SK-N-SH treated with all-trans-retinoic acid at 6 μM for 48 hours (cell line): ENCODE measurements at regions not wholly inside any gene's neighbourhood (a gene's known extent, or its start where the extent isn't known, plus 50 kb on each side); places are given as distances from the start of the nearest gene placed in this dataset.

Experiments
- ATAC-seq: fragments of 200-7000 bp; cut with Tn5 transposase; 3 replicates; pipeline ENCODE4 v1.9.1; 2020; ENCODE audit warnings: mild to moderate bottlenecking, moderate library complexity
- ARNTL ChIP-seq: fragments of 450-650 bp; formaldehyde crosslinking; IDR thresholded peaks from 2 replicates; pipeline ENCODE4 v1.5.0; 2020; ENCODE audit warnings: low read depth, mild to moderate bottlenecking, moderate library complexity, borderline replicate concordance
- BACH2 ChIP-seq: fragments of 250-450 bp; sonication (Bioruptor Pico); IDR thresholded peaks from 2 replicates; pipeline ENCODE4 v1.9.0; 2021; ENCODE audit warnings: mild to moderate bottlenecking, borderline replicate concordance
- CSDC2 ChIP-seq: fragments of 250-450 bp; sonication (Bioruptor Pico); IDR thresholded peaks from 2 replicates; pipeline ENCODE4 v1.5.0; 2020; ENCODE audit warnings: mild to moderate bottlenecking, moderate library complexity
- ESRRG ChIP-seq: fragments of 250-450 bp; sonication (Bioruptor Pico); IDR thresholded peaks from 2 replicates; pipeline ENCODE4 v1.6.1; 2021; ENCODE audit warnings: mild to moderate bottlenecking
- GLIS3 ChIP-seq: fragments of 250-450 bp; sonication (Bioruptor Pico); IDR thresholded peaks from 2 replicates; pipeline ENCODE4 v1.5.0; 2020; ENCODE audit warnings: mild to moderate bottlenecking, moderate library complexity
- ISL1 ChIP-seq: fragments of 250-450 bp; sonication (Bioruptor Pico); IDR thresholded peaks from 2 replicates; pipeline ENCODE4 v2.1.2; 2022; ENCODE audit warnings: mild to moderate bottlenecking, moderate library complexity
- OSR1 ChIP-seq: fragments of 250-450 bp; sonication (Bioruptor Pico); IDR thresholded peaks from 2 replicates; pipeline ENCODE4 v1.8.0; 2022; ENCODE audit warnings: moderate library complexity, mild to moderate bottlenecking, inconsistent platforms
- PPARA ChIP-seq: fragments of 250-450 bp; sonication (Bioruptor Pico); IDR thresholded peaks from 2 replicates; pipeline ENCODE4 v1.5.0; 2020; ENCODE audit warnings: mild to moderate bottlenecking, borderline replicate concordance
- RARB ChIP-seq: fragments of 250-450 bp; sonication (Bioruptor Pico); IDR thresholded peaks from 2 replicates; pipeline ENCODE4 v1.8.0; 2021; ENCODE audit warnings: mild to moderate bottlenecking, moderate library complexity
- SNAI2 ChIP-seq: fragments of 250-450 bp; sonication (Bioruptor Pico); IDR thresholded peaks from 2 replicates; pipeline ENCODE4 v1.5.0; 2020; ENCODE audit warnings: mild to moderate bottlenecking, moderate library complexity
- TCF4 ChIP-seq: fragments of 250-450 bp; sonication (Bioruptor Pico); IDR thresholded peaks from 2 replicates; pipeline ENCODE4 v1.8.0; 2021; ENCODE audit warnings: mild to moderate bottlenecking, moderate library complexity, borderline replicate concordance
- ZC3H10 ChIP-seq: fragments of 250-450 bp; sonication (Bioruptor Pico); IDR thresholded peaks from 2 replicates; pipeline ENCODE4 v1.5.1; 2021; ENCODE audit warnings: mild to moderate bottlenecking, moderate library complexity
- ZFP30 ChIP-seq: fragments of 450-650 bp; formaldehyde crosslinking; IDR thresholded peaks from 2 replicates; pipeline ENCODE4 v1.5.0; 2022; ENCODE audit warnings: mild to moderate bottlenecking, moderate library complexity
- ZNF565 ChIP-seq: fragments of 450-650 bp; formaldehyde crosslinking; conservative IDR thresholded peaks from 2 replicates; pipeline ENCODE4 v1.5.0; 2020; ENCODE audit warnings: low read depth, mild to moderate bottlenecking, moderate library complexity
- ZNF70 ChIP-seq: fragments of 450-650 bp; formaldehyde crosslinking; IDR thresholded peaks from 2 replicates; pipeline ENCODE4 v1.5.0; 2020; ENCODE audit warnings: mild to moderate bottlenecking, moderate library complexity
- TF ChIP-seq, protein P1 (sequence below): fragments of 250-450 bp; sonication (Bioruptor Pico); IDR thresholded peaks from 2 replicates; pipeline ENCODE4 v1.5.1; 2020; ENCODE audit warnings: low read depth, mild to moderate bottlenecking, moderate library complexity
- TF ChIP-seq, protein P2 (sequence below): fragments of 250-450 bp; sonication (Bioruptor Pico); IDR thresholded peaks from 2 replicates; pipeline ENCODE4 v1.8.0; 2020; ENCODE audit warnings: mild to moderate bottlenecking, moderate library complexity, borderline replicate concordance
- TF ChIP-seq, protein P3 (sequence below): fragments of 250-450 bp; sonication (Bioruptor Pico); IDR thresholded peaks from 2 replicates; pipeline ENCODE4 v1.5.1; 2021; ENCODE audit warnings: mild to moderate bottlenecking, moderate library complexity
- TF ChIP-seq, protein P4 (sequence below): fragments of 250-450 bp; sonication (Bioruptor Pico); IDR thresholded peaks from 2 replicates; pipeline ENCODE4 v1.8.0; 2021; ENCODE audit warnings: low read depth, mild to moderate bottlenecking, moderate library complexity, borderline replicate concordance
- TF ChIP-seq, protein P5 (sequence below): fragments of 250-450 bp; sonication (Bioruptor Pico); IDR thresholded peaks from 2 replicates; pipeline ENCODE4 v1.5.0; 2020; ENCODE audit warnings: mild to moderate bottlenecking, moderate library complexity

DNA sequence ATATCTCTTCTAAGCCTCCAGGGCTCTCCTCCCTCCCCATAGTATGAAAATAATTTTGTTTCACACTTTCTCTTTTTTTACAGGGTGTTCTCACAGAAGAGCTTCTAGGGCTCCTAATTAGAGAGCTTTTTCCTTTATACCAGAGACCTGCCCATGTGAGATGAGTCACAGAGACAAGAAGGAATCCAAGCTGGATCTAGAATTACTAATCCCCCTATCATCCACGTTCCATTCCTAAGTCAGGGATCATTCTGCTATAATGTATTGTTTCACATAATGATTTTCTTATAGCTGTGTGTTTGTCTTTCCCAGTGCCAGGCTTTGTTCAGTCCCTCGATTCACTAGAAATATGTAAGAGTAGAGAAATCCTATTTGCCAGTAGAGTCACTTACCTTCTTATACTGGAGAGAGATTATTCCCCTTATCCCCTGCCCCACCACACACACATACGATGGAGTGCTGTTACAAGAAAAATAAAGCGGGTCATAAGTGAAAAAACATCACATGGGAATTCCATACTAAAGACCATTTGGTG, 778.3 kb upstream of the LRRC4C start:
- ATAC-seq: no peak
- TF ChIP-seq, protein P1, sequence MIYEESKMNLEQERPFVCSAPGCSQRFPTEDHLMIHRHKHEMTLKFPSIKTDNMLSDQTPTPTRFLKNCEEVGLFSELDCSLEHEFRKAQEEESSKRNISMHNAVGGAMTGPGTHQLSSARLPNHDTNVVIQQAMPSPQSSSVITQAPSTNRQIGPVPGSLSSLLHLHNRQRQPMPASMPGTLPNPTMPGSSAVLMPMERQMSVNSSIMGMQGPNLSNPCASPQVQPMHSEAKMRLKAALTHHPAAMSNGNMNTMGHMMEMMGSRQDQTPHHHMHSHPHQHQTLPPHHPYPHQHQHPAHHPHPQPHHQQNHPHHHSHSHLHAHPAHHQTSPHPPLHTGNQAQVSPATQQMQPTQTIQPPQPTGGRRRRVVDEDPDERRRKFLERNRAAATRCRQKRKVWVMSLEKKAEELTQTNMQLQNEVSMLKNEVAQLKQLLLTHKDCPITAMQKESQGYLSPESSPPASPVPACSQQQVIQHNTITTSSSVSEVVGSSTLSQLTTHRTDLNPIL (CRISPR knock-in tag): no peak
- TF ChIP-seq OSR1 (CRISPR knock-in tag): no peak

DNA sequence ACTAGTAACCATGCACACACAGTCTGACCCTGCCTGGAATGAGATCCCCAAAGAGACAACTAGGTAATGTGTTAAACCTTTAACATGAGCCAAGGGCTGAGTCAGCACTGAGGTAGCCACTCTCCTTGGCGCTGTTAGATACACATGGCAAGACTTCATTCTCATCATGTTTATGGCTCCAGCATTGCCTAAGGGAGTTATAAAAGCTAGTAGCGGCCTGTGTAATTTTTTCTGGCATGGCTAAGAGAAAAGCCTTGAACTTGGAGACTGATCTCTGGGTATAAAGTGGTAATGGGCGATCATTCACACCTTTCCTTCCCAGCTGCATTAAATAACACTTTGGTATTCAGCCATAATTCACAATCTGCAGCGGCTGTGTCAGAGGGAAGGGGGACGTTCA, 779.7 kb upstream of the LRRC4C start:
- TF ChIP-seq, protein P2, sequence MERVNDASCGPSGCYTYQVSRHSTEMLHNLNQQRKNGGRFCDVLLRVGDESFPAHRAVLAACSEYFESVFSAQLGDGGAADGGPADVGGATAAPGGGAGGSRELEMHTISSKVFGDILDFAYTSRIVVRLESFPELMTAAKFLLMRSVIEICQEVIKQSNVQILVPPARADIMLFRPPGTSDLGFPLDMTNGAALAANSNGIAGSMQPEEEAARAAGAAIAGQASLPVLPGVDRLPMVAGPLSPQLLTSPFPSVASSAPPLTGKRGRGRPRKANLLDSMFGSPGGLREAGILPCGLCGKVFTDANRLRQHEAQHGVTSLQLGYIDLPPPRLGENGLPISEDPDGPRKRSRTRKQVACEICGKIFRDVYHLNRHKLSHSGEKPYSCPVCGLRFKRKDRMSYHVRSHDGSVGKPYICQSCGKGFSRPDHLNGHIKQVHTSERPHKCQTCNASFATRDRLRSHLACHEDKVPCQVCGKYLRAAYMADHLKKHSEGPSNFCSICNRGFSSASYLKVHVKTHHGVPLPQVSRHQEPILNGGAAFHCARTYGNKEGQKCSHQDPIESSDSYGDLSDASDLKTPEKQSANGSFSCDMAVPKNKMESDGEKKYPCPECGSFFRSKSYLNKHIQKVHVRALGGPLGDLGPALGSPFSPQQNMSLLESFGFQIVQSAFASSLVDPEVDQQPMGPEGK (CRISPR knock-in tag): no peak
- TF ChIP-seq ARNTL (CRISPR knock-in tag): no peak
- no peak for TF ChIP-seq ESRRG (CRISPR knock-in tag)
- no peak for TF ChIP-seq ZFP30 (CRISPR knock-in tag)
- no peak for TF ChIP-seq SNAI2
- TF ChIP-seq, protein P3, sequence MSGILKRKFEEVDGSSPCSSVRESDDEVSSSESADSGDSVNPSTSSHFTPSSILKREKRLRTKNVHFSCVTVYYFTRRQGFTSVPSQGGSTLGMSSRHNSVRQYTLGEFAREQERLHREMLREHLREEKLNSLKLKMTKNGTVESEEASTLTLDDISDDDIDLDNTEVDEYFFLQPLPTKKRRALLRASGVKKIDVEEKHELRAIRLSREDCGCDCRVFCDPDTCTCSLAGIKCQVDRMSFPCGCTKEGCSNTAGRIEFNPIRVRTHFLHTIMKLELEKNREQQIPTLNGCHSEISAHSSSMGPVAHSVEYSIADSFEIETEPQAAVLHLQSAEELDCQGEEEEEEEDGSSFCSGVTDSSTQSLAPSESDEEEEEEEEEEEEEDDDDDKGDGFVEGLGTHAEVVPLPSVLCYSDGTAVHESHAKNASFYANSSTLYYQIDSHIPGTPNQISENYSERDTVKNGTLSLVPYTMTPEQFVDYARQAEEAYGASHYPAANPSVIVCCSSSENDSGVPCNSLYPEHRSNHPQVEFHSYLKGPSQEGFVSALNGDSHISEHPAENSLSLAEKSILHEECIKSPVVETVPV (CRISPR knock-in tag): no peak
- no peak for TF ChIP-seq OSR1 (CRISPR knock-in tag)
- no peak for TF ChIP-seq GLIS3 (CRISPR knock-in tag)
- TF ChIP-seq RARB (CRISPR knock-in tag): no peak
- TF ChIP-seq ZNF70 (CRISPR knock-in tag): no peak
- no peak for TF ChIP-seq TCF4 (CRISPR knock-in tag)
- TF ChIP-seq ISL1 (CRISPR knock-in tag): no peak
- no peak for TF ChIP-seq ZC3H10 (CRISPR knock-in tag)
- TF ChIP-seq, protein P4, sequence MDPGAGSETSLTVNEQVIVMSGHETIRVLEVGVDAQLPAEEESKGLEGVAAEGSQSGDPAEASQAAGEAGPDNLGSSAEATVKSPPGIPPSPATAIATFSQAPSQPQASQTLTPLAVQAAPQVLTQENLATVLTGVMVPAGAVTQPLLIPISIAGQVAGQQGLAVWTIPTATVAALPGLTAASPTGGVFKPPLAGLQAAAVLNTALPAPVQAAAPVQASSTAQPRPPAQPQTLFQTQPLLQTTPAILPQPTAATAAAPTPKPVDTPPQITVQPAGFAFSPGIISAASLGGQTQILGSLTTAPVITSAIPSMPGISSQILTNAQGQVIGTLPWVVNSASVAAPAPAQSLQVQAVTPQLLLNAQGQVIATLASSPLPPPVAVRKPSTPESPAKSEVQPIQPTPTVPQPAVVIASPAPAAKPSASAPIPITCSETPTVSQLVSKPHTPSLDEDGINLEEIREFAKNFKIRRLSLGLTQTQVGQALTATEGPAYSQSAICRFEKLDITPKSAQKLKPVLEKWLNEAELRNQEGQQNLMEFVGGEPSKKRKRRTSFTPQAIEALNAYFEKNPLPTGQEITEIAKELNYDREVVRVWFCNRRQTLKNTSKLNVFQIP (CRISPR knock-in tag): no peak
- TF ChIP-seq ZNF565: no peak
- TF ChIP-seq PPARA (CRISPR knock-in tag): no peak
- no peak for ATAC-seq

DNA sequence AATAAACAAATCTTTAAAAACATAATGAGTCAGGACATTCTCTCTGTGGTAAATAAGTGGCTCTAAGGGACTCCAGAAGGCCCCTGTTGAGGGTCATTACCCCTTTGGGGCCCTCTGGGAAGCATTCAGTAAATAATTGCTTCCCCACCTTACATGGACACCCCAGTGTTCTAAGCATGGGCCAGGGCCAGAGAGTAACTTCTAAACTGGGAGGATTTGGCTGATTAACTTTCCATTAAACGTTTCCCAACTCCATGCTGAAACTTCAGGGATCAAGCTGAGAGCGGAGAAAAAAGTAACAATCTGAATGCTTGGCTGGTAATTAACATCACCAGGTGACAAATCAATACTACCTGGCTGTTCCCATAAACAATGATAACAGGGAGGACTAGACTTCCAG, 783.9 kb upstream of the LRRC4C start:
- ATAC-seq: no peak
- TF ChIP-seq ESRRG (CRISPR knock-in tag) (no peak), BACH2 (CRISPR knock-in tag) (no peak), ZNF565 (no peak), ZFP30 (CRISPR knock-in tag) (no peak), CSDC2 (CRISPR knock-in tag) (no peak)
- TF ChIP-seq, protein P2 (CRISPR knock-in tag): no peak
- TF ChIP-seq, protein P5, sequence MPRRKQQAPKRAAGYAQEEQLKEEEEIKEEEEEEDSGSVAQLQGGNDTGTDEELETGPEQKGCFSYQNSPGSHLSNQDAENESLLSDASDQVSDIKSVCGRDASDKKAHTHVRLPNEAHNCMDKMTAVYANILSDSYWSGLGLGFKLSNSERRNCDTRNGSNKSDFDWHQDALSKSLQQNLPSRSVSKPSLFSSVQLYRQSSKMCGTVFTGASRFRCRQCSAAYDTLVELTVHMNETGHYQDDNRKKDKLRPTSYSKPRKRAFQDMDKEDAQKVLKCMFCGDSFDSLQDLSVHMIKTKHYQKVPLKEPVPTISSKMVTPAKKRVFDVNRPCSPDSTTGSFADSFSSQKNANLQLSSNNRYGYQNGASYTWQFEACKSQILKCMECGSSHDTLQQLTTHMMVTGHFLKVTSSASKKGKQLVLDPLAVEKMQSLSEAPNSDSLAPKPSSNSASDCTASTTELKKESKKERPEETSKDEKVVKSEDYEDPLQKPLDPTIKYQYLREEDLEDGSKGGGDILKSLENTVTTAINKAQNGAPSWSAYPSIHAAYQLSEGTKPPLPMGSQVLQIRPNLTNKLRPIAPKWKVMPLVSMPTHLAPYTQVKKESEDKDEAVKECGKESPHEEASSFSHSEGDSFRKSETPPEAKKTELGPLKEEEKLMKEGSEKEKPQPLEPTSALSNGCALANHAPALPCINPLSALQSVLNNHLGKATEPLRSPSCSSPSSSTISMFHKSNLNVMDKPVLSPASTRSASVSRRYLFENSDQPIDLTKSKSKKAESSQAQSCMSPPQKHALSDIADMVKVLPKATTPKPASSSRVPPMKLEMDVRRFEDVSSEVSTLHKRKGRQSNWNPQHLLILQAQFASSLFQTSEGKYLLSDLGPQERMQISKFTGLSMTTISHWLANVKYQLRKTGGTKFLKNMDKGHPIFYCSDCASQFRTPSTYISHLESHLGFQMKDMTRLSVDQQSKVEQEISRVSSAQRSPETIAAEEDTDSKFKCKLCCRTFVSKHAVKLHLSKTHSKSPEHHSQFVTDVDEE (CRISPR knock-in tag): no peak
- TF ChIP-seq, all 23 proteins: peak for 0
